IMR-90 (cell line): ENCODE measurements at regions not wholly inside any gene's neighbourhood (a gene's known extent, or its start where the extent isn't known, plus 50 kb on each side); places are given as distances from the start of the nearest gene placed in this dataset.

ENCODE experiments used
- ATAC-seq: fragments of 200-7000 bp; cut with Tn5 transposase; 2 replicates; pipeline ENCODE4 v1.9.1; 2020; ENCODE audit warnings: low read depth, mild to moderate bottlenecking, moderate library complexity
- BruUV-seq: library from RNA; stranded (reverse); fragments of 400-500 nt; replicated peaks from 2 replicates; lab custom pipeline; 2021; lab: Mats Ljungman, UMichigan
- CTCF ChIA-PET: fragments of 300-600 bp; formaldehyde crosslinking; extraction: SDS; loops from one replicate; lab custom pipeline; 2021; ENCODE audit warnings: antibody characterized with exemption; lab: Yijun Ruan, JAX
- POLR2A ChIA-PET: fragments of 300-600 bp; sonication (Branson Sonifier 250); formaldehyde crosslinking; loops from one replicate; lab custom pipeline; 2022; ENCODE audit warnings: antibody characterized with exemption; ENCODE audit not compliant: unreplicated experiment; lab: Charles Lee
- DNase-seq: peaks from one replicate; pipeline ENCODE4 v3.0.0; 2013
- H2AFZ ChIP-seq: replicated peaks from 2 replicates; pipeline ENCODE3; 2013; ENCODE audit warnings: low read length, mild to moderate bottlenecking; ENCODE audit not compliant: poor library complexity
- H2AK5ac ChIP-seq: 2 replicates; pipeline ENCODE4 v1.6.1; 2013; ENCODE audit warnings: low read depth, low read length, inconsistent platforms
- H2AK9ac ChIP-seq: replicated peaks from 2 replicates; pipeline ENCODE3; 2013; ENCODE audit warnings: mild to moderate bottlenecking, low read depth, low read length, moderate library complexity; ENCODE audit not compliant: poor library complexity
- H2BK120ac ChIP-seq: 2 replicates; pipeline ENCODE4 v1.6.1; 2013; ENCODE audit warnings: low read depth, low read length, inconsistent platforms
- H2BK15ac ChIP-seq: 3 replicates; pipeline ENCODE4 v1.6.1; 2013; ENCODE audit warnings: low read depth, low read length, inconsistent platforms
- H2BK20ac ChIP-seq: 2 replicates; pipeline ENCODE4 v1.6.1; 2013; ENCODE audit warnings: low read depth, mild to moderate bottlenecking, inconsistent platforms, low read length, moderate library complexity
- H2BK5ac ChIP-seq: 2 replicates; pipeline ENCODE4 v1.6.1; 2013; ENCODE audit warnings: mild to moderate bottlenecking, low read depth, low read length, inconsistent platforms; ENCODE audit not compliant: poor library complexity, severe bottlenecking
- H3K14ac ChIP-seq: replicated peaks from 2 replicates; pipeline ENCODE4 v1.6.1; 2013; ENCODE audit warnings: low read depth, low read length, inconsistent platforms
- H3K18ac ChIP-seq: 2 replicates; pipeline ENCODE4 v1.6.1; 2013; ENCODE audit warnings: low read depth, low read length, control low read depth
- H3K23ac ChIP-seq: 2 replicates; pipeline ENCODE4 v1.6.1; 2013; ENCODE audit warnings: low read depth, low read length, inconsistent platforms
- H3K27ac ChIP-seq: 2 replicates; pipeline ENCODE4 v1.5.1; 2013; ENCODE audit warnings: mild to moderate bottlenecking, control low read depth, low read length; ENCODE audit not compliant: insufficient read depth
- H3K27me3 ChIP-seq: 2 replicates; pipeline ENCODE4 v1.6.1; 2013; ENCODE audit warnings: low read length; ENCODE audit not compliant: control insufficient read depth, insufficient read depth
- H3K36me3 ChIP-seq: 2 replicates; pipeline ENCODE4 v1.6.1; 2013; ENCODE audit warnings: low read length, mixed read lengths; ENCODE audit not compliant: control insufficient read depth, insufficient read depth
- H3K4ac ChIP-seq: 2 replicates; pipeline ENCODE4 v1.6.1; 2013; ENCODE audit warnings: low read depth, low read length, inconsistent platforms
- H3K4me1 ChIP-seq: 2 replicates; pipeline ENCODE4 v1.6.1; 2013; ENCODE audit warnings: low read length, mixed read lengths; ENCODE audit not compliant: control insufficient read depth, insufficient read depth
- H3K4me2 ChIP-seq: 2 replicates; pipeline ENCODE4 v1.6.1; 2013; ENCODE audit warnings: low read depth, mild to moderate bottlenecking, control low read depth, low read length, moderate library complexity
- H3K4me3 ChIP-seq: 2 replicates; pipeline ENCODE4 v1.5.1; 2013; ENCODE audit warnings: low read depth, mild to moderate bottlenecking, control low read depth, low read length, moderate library complexity; ENCODE audit not compliant: insufficient read depth
- H3K56ac ChIP-seq: 2 replicates; pipeline ENCODE4 v1.6.1; 2013; ENCODE audit warnings: low read length, inconsistent platforms; ENCODE audit not compliant: insufficient read depth; ENCODE audit errors: extremely low read depth
- H3K79me1 ChIP-seq, 2 experiments: 2 replicates each; pipeline ENCODE4 v1.6.1; 2013; ENCODE audit warnings: low read length in 2 of 2, inconsistent platforms in 1 of 2, low read depth in 1 of 2
- H3K9ac ChIP-seq: 2 replicates; pipeline ENCODE4 v1.6.1; 2013; ENCODE audit warnings: low read depth, low read length, control low read depth
- H3K9me1 ChIP-seq: 2 replicates; pipeline ENCODE4 v1.6.1; 2013; ENCODE audit warnings: low read length, inconsistent platforms; ENCODE audit not compliant: insufficient read depth
- H3K9me3 ChIP-seq: 2 replicates; pipeline ENCODE4 v1.6.1; 2013; ENCODE audit warnings: low read length; ENCODE audit not compliant: control insufficient read depth, insufficient read depth
- H4K20me1 ChIP-seq: 2 replicates; pipeline ENCODE4 v1.6.1; 2013; ENCODE audit warnings: low read length, inconsistent platforms; ENCODE audit not compliant: insufficient read depth
- H4K5ac ChIP-seq: 2 replicates; pipeline ENCODE4 v1.6.1; 2013; ENCODE audit warnings: mild to moderate bottlenecking, low read depth, low read length, control low read depth
- H4K8ac ChIP-seq, 2 experiments: 2 replicates each; pipeline ENCODE4 v1.6.1; 2013; ENCODE audit warnings: low read depth in 2 of 2, low read length in 2 of 2, control low read depth in 1 of 2, inconsistent platforms in 1 of 2
- H4K91ac ChIP-seq: 2 replicates; pipeline ENCODE4 v1.6.1; 2013; ENCODE audit warnings: low read depth, low read length, inconsistent platforms; ENCODE audit not compliant: insufficient read depth
- BHLHE40 ChIP-seq: fragments of 150-350 bp; IDR thresholded peaks from 2 replicates; pipeline ENCODE4 v1.6.1; 2016; ENCODE audit warnings: mild to moderate bottlenecking, low read depth, low read length
- CEBPB ChIP-seq: IDR thresholded peaks from 2 replicates; pipeline ENCODE4 v1.6.1; 2012; ENCODE audit warnings: low read depth, low read length, improper control_type of control experiment
- CHD1 ChIP-seq: IDR thresholded peaks from 2 replicates; pipeline ENCODE4 v1.6.1; 2012; ENCODE audit warnings: low read depth, low read length, improper control_type of control experiment
- CTCF ChIP-seq: conservative IDR thresholded peaks from 2 replicates; pipeline ENCODE4 v1.5.1; 2012; ENCODE audit warnings: mild to moderate bottlenecking, low read depth, low read length, improper control_type of control experiment
- ELK1 ChIP-seq: fragments of 150-350 bp; IDR thresholded peaks from 2 replicates; pipeline ENCODE4 v1.6.1; 2016; ENCODE audit warnings: low read depth, mild to moderate bottlenecking, low read length, moderate library complexity, borderline replicate concordance
- FOS ChIP-seq: fragments of 150-350 bp; IDR thresholded peaks from 2 replicates; pipeline ENCODE4 v1.6.1; 2016; ENCODE audit warnings: low read depth, low read length
- MAFK ChIP-seq: IDR thresholded peaks from 2 replicates; pipeline ENCODE4 v1.6.1; 2012; ENCODE audit warnings: low read depth, low read length, improper control_type of control experiment
- MAZ ChIP-seq: IDR thresholded peaks from 2 replicates; pipeline ENCODE4 v1.6.1; 2012; ENCODE audit warnings: low read depth, mild to moderate bottlenecking, low read length, improper control_type of control experiment, moderate library complexity, borderline replicate concordance
- MXI1 ChIP-seq: IDR thresholded peaks from 2 replicates; pipeline ENCODE4 v1.6.1; 2012; ENCODE audit warnings: low read depth, mild to moderate bottlenecking, low read length, moderate library complexity, borderline replicate concordance
- NFE2L2 ChIP-seq: fragments of 150-350 bp; IDR thresholded peaks from 2 replicates; pipeline ENCODE4 v1.6.1; 2016; ENCODE audit warnings: low read depth, mild to moderate bottlenecking, low read length
- POLR2A ChIP-seq: IDR thresholded peaks from 2 replicates; pipeline ENCODE4 v1.6.1; 2012; ENCODE audit warnings: mild to moderate bottlenecking, low read depth, low read length
- RAD21 ChIP-seq: IDR thresholded peaks from 2 replicates; pipeline ENCODE4 v1.6.1; 2012; ENCODE audit warnings: low read length, improper control_type of control experiment
- RCOR1 ChIP-seq: IDR thresholded peaks from 2 replicates; pipeline ENCODE4 v1.6.1; 2012; ENCODE audit warnings: mild to moderate bottlenecking, low read length, improper control_type of control experiment; ENCODE audit not compliant: insufficient replicate concordance
- RFX5 ChIP-seq: IDR thresholded peaks from 2 replicates; pipeline ENCODE4 v1.8.0; 2012; ENCODE audit warnings: low read depth, mild to moderate bottlenecking, low read length, moderate library complexity
- SMC3 ChIP-seq: fragments of 150-350 bp; IDR thresholded peaks from 2 replicates; pipeline ENCODE4 v1.6.1; 2016; ENCODE audit warnings: low read depth, mild to moderate bottlenecking, antibody characterized with exemption, low read length, moderate library complexity
- USF2 ChIP-seq: fragments of 150-350 bp; IDR thresholded peaks from 2 replicates; pipeline ENCODE4 v1.6.1; 2017; ENCODE audit warnings: mild to moderate bottlenecking, antibody characterized with exemption, low read length, low read depth
- WGBS, 2 experiments: methylation state at CpG; one replicate each; pipeline versions ENCODE4 v1.1.5 to v1.1.7; 2013; ENCODE audit warnings: missing lambda C conversion rate in 2 of 2; ENCODE audit not compliant: insufficient read length in 1 of 2; ENCODE audit errors: extremely low coverage in 2 of 2; 5-methylcytosine and 5-hydroxymethylcytosine counted together
- dilution Hi-C: fragments of 300-500 bp; cut with HindIII; formaldehyde crosslinking; loops from one replicate; pipeline ENCODE4 v1.14.3; 2018; ENCODE audit warnings: low sequenced_read_pairs; ENCODE audit not compliant: unreplicated experiment
- in situ Hi-C: fragments of 300-500 bp; cut with MboI; formaldehyde crosslinking; loops from 3 replicates; pipeline ENCODE4 v1.14.3; 2019; ENCODE audit warnings: low sequenced_read_pairs, inconsistent platforms, mixed read lengths
- intact Hi-C: fragments of 100-400 bp; cut with micrococcal nuclease; formaldehyde crosslinking; loops from 2 replicates; pipeline ENCODE4 v1.10.0; 2022

GRCh38 chr2:6326958-6327357, 538.7 kb downstream of the CMPK2 start:
- Histone ChIP-seq H4K91ac (no peak overlapping the region), H3K36me3 (no peaks in the 10 kb centered on the region), H3K9ac (no peak overlapping the region), H2BK20ac (no peak overlapping the region), H4K5ac (no peak overlapping the region), H3K56ac (no peak overlapping the region), H3K9me1 (no peaks in the 10 kb centered on the region), H4K20me1 (no peaks in the 10 kb centered on the region), H3K14ac (no peak overlapping the region), H3K18ac (no peak overlapping the region), H2AK5ac (no peak overlapping the region), H3K4me1 (no peaks in the 10 kb centered on the region), H2BK120ac (no peak overlapping the region), H2BK5ac (no peak overlapping the region), H2AK9ac (no peak overlapping the region), H3K4me2 (no peak overlapping the region), H3K27me3 (no peaks in the 10 kb centered on the region), H4K8ac (no peak overlapping the region), H3K27ac (no peak overlapping the region), H3K4me3 (no peak overlapping the region), H3K23ac (no peak overlapping the region), H3K4ac (no peak overlapping the region), H2BK15ac (no peak overlapping the region), H2AFZ (no peak overlapping the region), H3K9me3 (peaks cover 2% of the 10 kb centered on the region; the same call in 1 of the 2 replicates), H3K79me1 (no peaks in the 10 kb centered on the region)
- no TSS peak for BruUV-seq
- in situ Hi-C loops (no loop called here), intact Hi-C loops (no loop called here), dilution Hi-C loops (no loop called here)
- ATAC-seq (no peak), DNase-seq (no peak)
- no CpG with 5 or more reads among the region's 3 CpGs for WGBS, 2 experiments
- ChIA-PET CTCF (no interaction called here), POLR2A (no interaction called here)
- TF ChIP-seq FOS (no peak), MXI1 (no peak), RAD21 (no peak), RCOR1 (no peak), USF2 (no peak), ELK1 (no peak), BHLHE40 (no peak), MAZ (no peak), CHD1 (no peak), NFE2L2 (no peak), POLR2A (no peak), SMC3 (no peak), RFX5 (no peak), CEBPB (no peak), MAFK (no peak), CTCF (no peak)
